Endodermal cell (in vitro differentiated cells): ENCODE measurements at regions not wholly inside any gene's neighbourhood (a gene's known extent, or its start where the extent isn't known, plus 50 kb on each side); places are given as distances from the start of the nearest gene placed in this dataset.

Source experiments
- DNase-seq: peaks from one replicate; pipeline ENCODE4 v3.0.0-alpha.2; 2017
- H3K27ac ChIP-seq: 2 replicates; pipeline ENCODE4 v1.5.1; 2013; ENCODE audit warnings: mild to moderate bottlenecking, low read depth, low read length, moderate library complexity
- H3K27me3 ChIP-seq: 2 replicates; pipeline ENCODE4 v1.6.1; 2013; ENCODE audit warnings: mild to moderate bottlenecking, low read length, moderate library complexity; ENCODE audit not compliant: insufficient read depth, control insufficient read depth, poor library complexity, severe bottlenecking
- H3K36me3 ChIP-seq: 2 replicates; pipeline ENCODE4 v1.7.0; 2013; ENCODE audit warnings: mild to moderate bottlenecking, low read length, moderate library complexity; ENCODE audit not compliant: control insufficient read depth, insufficient read depth
- H3K4me1 ChIP-seq: one replicate; pipeline ENCODE4 v1.7.0; 2013; ENCODE audit warnings: low read length; ENCODE audit not compliant: control insufficient read depth, insufficient read depth
- H3K4me3 ChIP-seq: 2 replicates; pipeline ENCODE4 v1.5.1; 2013; ENCODE audit warnings: mild to moderate bottlenecking, low read length, moderate library complexity
- H3K9ac ChIP-seq: 2 replicates; pipeline ENCODE4 v1.6.1; 2013; ENCODE audit warnings: mild to moderate bottlenecking, low read length, moderate library complexity; ENCODE audit not compliant: poor library complexity, severe bottlenecking; ENCODE audit errors: extremely low read depth
- H3K9me3 ChIP-seq: 2 replicates; pipeline ENCODE4 v1.6.1; 2013; ENCODE audit warnings: mild to moderate bottlenecking, low read length, moderate library complexity; ENCODE audit not compliant: control insufficient read depth
- H3K27ac Mint-ChIP-seq: 2 replicates; pipeline ENCODE4 v1.8.0; 2020; ENCODE audit warnings: mixed read lengths
- H3K27me3 Mint-ChIP-seq: 2 replicates; pipeline ENCODE4 v1.8.0; 2021; ENCODE audit warnings: mild to moderate bottlenecking, mixed read lengths; ENCODE audit not compliant: insufficient read depth
- H3K36me3 Mint-ChIP-seq: 2 replicates; pipeline ENCODE4 v1.8.0; 2020; ENCODE audit warnings: low read depth, mixed read lengths
- H3K4me1 Mint-ChIP-seq: 2 replicates; pipeline ENCODE4 v1.8.0; 2020; ENCODE audit warnings: mixed read lengths
- H3K4me3 Mint-ChIP-seq: 2 replicates; pipeline ENCODE4 v1.8.0; 2020; ENCODE audit warnings: mild to moderate bottlenecking, moderate library complexity, mixed read lengths
- H3K9me3 Mint-ChIP-seq: 2 replicates; pipeline ENCODE4 v1.8.0; 2020; ENCODE audit warnings: mild to moderate bottlenecking, mixed read lengths
- WGBS, 2 experiments: methylation state at CpG; one replicate each; pipeline versions ENCODE4 v1.1.5 to v1.1.7; 2013; ENCODE audit warnings: missing lambda C conversion rate in 2 of 2, mixed read lengths in 1 of 2; ENCODE audit not compliant: insufficient coverage in 1 of 2, insufficient read length in 1 of 2; 5-methylcytosine and 5-hydroxymethylcytosine counted together
- TF ChIP-seq, protein P1 (sequence below): fragments of 200-600 bp; sonication (generic); conservative IDR thresholded peaks from 2 replicates; pipeline ENCODE4 v1.5.0; 2021; ENCODE audit warnings: antibody characterized with exemption, mild to moderate bottlenecking

DNA sequence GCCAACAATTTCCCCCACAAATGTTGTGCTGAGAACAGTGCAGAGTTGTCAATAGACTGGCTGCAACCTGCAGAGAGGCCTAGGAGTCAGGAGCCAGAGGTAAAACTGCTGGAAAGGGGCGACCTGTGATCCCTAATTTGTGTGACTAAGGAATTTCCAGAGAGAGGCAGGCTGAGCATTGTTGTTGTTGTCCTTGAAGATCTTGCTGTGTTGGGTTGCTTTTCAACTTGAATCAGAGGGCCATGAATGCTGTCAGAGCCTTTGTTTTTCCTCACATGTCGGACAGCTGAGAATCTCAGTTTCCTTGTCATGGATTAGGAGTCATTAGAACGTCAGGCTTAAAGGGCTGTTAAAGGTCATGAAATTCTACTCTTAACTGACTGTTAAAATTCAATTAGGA is 134.6 kb upstream of the ASTN2 start:
- H3K27me3 Mint-ChIP-seq = no peaks in the 10 kb centered on the region
- TF ChIP-seq, protein P1, sequence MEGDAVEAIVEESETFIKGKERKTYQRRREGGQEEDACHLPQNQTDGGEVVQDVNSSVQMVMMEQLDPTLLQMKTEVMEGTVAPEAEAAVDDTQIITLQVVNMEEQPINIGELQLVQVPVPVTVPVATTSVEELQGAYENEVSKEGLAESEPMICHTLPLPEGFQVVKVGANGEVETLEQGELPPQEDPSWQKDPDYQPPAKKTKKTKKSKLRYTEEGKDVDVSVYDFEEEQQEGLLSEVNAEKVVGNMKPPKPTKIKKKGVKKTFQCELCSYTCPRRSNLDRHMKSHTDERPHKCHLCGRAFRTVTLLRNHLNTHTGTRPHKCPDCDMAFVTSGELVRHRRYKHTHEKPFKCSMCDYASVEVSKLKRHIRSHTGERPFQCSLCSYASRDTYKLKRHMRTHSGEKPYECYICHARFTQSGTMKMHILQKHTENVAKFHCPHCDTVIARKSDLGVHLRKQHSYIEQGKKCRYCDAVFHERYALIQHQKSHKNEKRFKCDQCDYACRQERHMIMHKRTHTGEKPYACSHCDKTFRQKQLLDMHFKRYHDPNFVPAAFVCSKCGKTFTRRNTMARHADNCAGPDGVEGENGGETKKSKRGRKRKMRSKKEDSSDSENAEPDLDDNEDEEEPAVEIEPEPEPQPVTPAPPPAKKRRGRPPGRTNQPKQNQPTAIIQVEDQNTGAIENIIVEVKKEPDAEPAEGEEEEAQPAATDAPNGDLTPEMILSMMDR = no peak
- H3K9me3 ChIP-seq = no peaks in the 10 kb centered on the region
- no peaks in the 10 kb centered on the region for H3K9me3 Mint-ChIP-seq
- H3K27ac Mint-ChIP-seq = peak overlapping the region; percentile 67
- DNase-seq = peak; percentile 64
- H3K36me3 Mint-ChIP-seq = no peaks in the 10 kb centered on the region
- H3K36me3 ChIP-seq = no peaks in the 10 kb centered on the region
- no peak overlapping the region for H3K9ac ChIP-seq
- no peaks in the 10 kb centered on the region for H3K27me3 ChIP-seq
- peaks cover 8% of the 10 kb centered on the region for H3K4me1 ChIP-seq
- H3K4me1 Mint-ChIP-seq = peaks cover 37% of the 10 kb centered on the region
- H3K4me3 ChIP-seq = no peak overlapping the region
- WGBS, 2 experiments = 25 to 45% methylated on average over 2 to 3 of the region's 3 CpGs
- no peak overlapping the region for H3K4me3 Mint-ChIP-seq
- peak overlapping the region; percentile 8 for H3K27ac ChIP-seq

DNA sequence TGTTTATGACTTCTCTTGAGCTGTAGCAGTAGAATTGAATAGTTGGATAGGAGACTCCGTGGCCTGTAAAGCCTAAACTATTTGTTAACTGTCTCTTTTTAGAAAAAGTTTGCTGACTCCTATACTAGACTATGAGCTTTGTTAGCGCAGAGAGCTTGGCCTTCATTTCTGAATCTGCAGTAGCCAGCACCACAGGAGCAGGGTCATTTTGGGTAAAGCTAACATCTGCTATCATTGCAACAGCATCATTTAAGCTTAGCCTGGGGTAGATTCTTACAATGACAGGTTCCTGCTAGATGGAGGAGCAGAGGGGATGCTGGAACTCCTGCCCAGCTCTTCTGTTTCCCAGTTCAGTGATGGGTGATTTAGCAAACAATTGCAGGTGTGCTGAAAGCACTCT is 133.7 kb upstream of the ASTN2 start:
- no peak for DNase-seq
- H3K27ac ChIP-seq = no peak overlapping the region
- no peak overlapping the region for H3K9ac ChIP-seq
- no peaks in the 10 kb centered on the region for H3K27me3 ChIP-seq
- TF ChIP-seq, protein P1 = no peak
- H3K9me3 ChIP-seq = no peaks in the 10 kb centered on the region
- H3K4me3 ChIP-seq = no peak overlapping the region
- Mint-ChIP-seq H3K27ac (no peak overlapping the region), H3K4me1 (peaks cover 37% of the 10 kb centered on the region), H3K9me3 (no peaks in the 10 kb centered on the region), H3K4me3 (no peak overlapping the region), H3K36me3 (no peaks in the 10 kb centered on the region), H3K27me3 (no peaks in the 10 kb centered on the region)
- 92 to 100% methylated on average over 1 to 2 of the region's 2 CpGs for WGBS, 2 experiments
- H3K4me1 ChIP-seq = peaks cover 8% of the 10 kb centered on the region
- no peaks in the 10 kb centered on the region for H3K36me3 ChIP-seq

DNA sequence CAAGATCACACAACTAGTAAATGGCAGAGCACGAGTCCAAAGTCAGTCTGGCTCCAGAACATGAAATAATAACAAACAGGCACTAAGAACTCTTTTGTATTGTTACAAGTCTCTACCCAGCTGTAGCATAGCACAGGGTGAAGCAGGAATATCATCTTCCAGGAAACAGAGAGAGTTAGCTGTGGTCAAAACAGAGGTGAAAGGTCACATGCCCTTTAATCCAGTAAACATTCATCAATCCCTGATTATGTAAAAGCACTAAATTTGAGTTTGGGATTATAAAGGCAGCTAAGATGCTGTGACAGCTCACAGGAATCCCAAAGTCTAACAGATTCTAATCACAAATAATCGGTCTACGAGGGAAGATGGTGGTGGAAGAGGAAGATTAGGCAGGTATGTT is 133.0 kb upstream of the ASTN2 start:
- H3K27ac ChIP-seq = no peak overlapping the region
- H3K4me3 Mint-ChIP-seq = no peak overlapping the region
- no peaks in the 10 kb centered on the region for H3K36me3 Mint-ChIP-seq
- peaks cover 8% of the 10 kb centered on the region for H3K4me1 ChIP-seq
- H3K27me3 ChIP-seq = no peaks in the 10 kb centered on the region
- no peak overlapping the region for H3K4me3 ChIP-seq
- no peaks in the 10 kb centered on the region for H3K27me3 Mint-ChIP-seq
- no peaks in the 10 kb centered on the region for H3K9me3 ChIP-seq
- no peak for DNase-seq
- no peak overlapping the region for H3K27ac Mint-ChIP-seq
- H3K9me3 Mint-ChIP-seq = no peaks in the 10 kb centered on the region
- WGBS, 2 experiments = 73 to 100% methylated on average over 1 to 2 of the region's 3 CpGs
- TF ChIP-seq, protein P1 = no peak
- no peaks in the 10 kb centered on the region for H3K36me3 ChIP-seq
- peaks cover 44% of the 10 kb centered on the region for H3K4me1 Mint-ChIP-seq
- no peak overlapping the region for H3K9ac ChIP-seq
